DMS114 treated with DMSO at 0.1 percent for 48 hours (cell line): ENCODE measurements at regions not wholly inside any gene's neighbourhood (a gene's known extent, or its start where the extent isn't known, plus 50 kb on each side); places are given as distances from the start of the nearest gene placed in this dataset.

Experiments
- DNase-seq: peaks from one replicate; lab custom pipeline; 2025; ENCODE audit not compliant: unreplicated experiment; lab: John Stamatoyannopoulos, UW

- no peak for DNase-seq
Observed at GRCh38 chr3:77859156-77859555, 819.3 kb downstream of the ROBO2 start.

GRCh38 chr3:77868725-77869124 is 828.8 kb downstream of the ROBO2 start:
- DNase-seq: no peak

DNA sequence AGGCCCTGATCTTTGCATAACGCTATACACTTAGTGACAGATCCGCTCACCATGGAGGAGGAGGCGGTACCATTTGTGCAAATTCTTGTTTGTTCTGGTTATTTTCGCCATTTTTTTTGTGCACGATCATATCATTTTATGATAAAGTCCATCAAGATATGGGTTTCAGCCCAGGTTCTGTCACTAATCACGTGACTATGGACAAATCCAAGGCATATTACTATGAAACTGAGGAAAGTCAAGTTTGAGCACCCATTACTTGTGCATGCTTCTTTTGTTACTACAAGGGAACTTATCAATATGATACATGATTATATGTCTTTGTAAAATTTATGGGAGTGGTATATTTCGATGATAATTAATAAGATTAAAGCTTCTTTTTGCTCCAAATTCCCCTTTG is 829.5 kb downstream of the ROBO2 start:
- DNase-seq: no peak

DNA sequence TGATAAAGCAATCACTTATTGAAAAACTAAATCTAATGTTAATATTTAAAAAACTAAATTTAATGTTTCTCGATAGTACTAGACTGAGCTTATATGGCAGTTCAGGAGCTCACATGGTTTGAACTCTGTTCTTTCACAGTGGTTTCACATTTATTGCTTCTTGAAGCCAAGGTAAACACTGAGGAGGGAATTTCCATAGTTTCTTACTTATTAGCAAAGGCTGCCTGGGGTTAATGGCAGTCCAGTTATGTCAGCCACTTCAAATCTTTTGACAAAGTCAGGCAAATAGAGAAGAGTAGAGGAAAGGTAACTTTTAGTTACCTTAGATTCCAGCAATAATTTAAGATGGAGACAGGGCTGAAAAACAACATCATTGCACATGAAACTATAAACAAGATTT is 831.5 kb downstream of the ROBO2 start:
- DNase-seq: no peak

DNA sequence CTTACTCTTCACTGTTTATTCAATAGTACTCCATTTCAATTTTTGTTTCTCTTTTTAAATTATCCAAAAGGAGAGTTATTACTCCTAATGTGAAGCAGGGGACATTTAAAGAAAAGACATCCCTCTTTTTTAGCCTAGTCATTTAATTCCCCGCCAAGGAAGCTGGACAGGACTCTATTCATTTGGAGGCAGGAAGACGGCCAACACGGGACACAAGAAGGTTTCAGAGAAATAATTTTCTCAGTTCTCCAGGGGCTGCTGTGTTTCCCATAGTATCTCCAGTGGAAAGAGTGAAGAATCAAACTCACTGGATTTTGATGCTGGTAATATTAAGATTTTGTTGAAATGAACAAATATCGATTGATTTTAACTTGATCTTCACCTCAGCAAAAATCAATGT is 833.7 kb downstream of the ROBO2 start:
- DNase-seq: no peak

DNA sequence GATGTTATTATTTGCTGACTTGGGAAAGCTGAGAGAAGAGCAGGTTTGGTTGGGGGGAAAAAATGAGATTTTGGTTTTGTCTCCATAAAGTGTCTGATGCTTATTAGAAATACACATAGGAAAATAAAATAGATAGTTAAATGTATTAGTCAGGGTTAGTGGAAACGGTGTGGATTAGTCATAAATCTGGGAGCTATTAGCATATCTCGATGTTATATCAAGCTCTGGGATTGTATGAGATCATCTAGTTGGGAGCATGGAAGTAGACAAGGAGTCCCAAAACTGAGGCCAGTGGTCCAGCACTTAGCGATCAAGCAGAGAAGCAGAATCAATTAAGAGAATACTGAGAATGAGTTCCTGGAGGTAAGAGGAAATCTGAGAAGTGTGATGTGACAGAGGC is 845.5 kb downstream of the ROBO2 start:
- DNase-seq: no peak

GRCh38 chr3:77887611-77888010 is 847.7 kb downstream of the ROBO2 start:
- DNase-seq: no peak

DNA sequence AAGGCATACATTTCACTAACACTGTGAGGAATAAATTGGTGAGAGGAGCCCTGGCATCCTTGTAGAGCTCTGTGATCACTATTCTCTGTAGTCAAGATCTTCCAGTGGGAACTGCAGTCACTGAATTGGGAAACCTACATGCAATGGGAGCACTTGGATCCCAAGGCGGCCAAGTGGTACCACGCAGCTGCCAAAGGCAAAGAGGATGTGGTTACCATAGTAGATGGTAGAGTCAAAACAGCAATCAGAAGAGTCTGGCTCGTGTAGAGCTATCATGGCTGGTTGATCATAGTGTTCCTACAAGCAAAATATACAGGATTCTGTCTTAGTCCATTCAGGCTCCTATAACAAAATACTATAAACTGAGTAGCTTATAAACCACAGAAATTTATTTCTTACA is 849.7 kb downstream of the ROBO2 start:
- no peak for DNase-seq

GRCh38 chr3:77898621-77899020 is 858.7 kb downstream of the ROBO2 start:
- DNase-seq: no peak

- no peak for DNase-seq
Observed at GRCh38 chr3:77902675-77903074, 862.8 kb downstream of the ROBO2 start.

DNA sequence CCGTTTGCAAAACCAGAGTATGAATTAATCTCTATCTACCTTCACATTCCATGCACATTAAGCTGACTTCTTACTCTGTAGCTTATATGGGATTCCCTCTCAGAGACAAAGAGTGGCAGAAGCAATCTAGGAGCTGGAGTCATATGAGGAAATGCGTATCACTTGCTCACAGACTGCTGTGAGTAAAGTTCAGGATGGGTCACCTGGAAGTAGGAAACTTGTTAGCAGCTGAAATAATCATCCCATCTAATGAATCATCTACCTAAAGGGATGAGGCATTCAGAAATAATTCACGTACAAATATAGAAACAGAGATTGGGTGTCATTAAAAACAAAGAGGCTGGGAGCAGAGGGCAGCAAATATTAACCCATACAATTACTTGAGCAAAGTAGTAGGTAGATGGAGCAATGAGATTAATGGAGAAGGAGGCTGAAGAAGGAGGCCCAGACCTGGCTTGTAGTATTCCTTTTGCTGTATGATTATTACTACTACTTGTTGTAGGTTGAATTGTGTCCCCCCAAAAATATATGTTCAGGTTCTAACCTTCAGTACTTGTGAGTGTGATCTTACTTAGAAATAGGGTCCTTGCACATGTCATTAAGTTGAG is 866.3 kb downstream of the ROBO2 start:
- DNase-seq: no peak

DNA sequence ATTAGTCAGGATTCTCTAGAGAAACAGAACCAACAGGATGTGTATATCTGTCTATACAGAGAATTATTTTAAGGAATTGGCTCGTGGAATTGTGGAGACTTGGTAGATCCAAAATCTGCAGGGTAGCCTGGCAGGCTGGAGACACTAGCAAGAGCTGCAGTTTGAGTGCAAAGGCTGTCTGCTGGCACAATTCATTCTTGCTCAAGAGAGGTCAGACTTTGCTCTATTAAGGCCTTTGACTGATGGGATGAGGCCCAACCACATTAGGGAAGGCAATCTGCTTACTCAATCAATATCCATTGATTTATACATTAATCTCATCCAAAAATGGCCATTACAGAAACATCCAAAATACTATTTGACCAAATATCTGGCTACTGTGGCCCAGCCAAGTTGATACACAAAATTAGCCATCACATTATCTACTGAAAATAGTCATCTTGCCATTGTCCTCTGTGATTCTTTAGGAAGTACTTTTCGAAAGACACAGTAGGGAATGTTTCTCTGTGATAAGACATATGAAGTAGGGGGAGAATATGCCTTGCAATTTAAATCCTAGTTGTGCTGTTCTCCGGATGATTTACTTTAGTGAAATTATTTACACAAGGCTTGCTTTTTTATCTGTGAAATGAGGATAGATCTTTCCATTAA is 873.8 kb downstream of the ROBO2 start:
- no peak for DNase-seq

DNA sequence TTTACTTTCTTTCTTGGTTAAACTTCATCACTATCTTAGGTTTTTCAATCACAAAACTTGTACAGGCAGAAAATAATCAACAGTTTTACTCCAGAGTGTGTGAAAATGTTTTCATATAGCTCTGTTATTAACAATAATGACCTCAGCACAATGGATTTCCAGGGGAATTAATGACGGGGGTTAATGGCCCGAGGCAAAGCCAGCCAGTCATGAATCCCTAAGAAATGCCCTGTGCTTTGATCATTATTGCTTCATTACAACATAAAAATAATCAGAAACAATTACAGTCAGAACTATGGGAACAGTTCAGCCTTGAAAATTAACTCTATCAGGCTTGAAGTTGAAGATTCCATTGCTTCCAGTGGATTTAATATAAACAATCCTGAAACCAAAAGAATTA is 875.4 kb downstream of the ROBO2 start:
- DNase-seq: no peak

DNA sequence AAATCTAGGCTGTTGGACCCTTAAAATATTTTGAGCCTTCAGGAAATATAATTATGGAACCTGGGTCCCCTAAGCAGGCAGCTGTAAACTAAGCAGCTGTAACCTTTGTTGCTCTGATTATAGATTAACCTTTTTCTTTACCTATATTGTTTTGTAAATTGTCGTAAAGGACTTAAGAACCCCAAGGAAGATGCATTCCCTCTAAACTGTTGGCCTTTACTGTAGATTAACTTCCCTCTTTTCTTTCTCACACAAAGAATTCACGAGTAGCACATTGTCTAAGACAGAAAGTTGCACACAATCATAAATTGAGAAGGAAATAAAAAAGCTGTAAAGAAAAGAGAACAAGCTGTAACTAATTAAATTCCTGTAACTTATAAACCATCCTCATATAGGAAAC is 877.3 kb downstream of the ROBO2 start:
- DNase-seq: no peak

GRCh38 chr3:77919244-77919643 is 879.3 kb downstream of the ROBO2 start:
- no peak for DNase-seq

GRCh38 chr3:77931255-77932009 is 891.5 kb downstream of the ROBO2 start:
- DNase-seq: no peak

DNA sequence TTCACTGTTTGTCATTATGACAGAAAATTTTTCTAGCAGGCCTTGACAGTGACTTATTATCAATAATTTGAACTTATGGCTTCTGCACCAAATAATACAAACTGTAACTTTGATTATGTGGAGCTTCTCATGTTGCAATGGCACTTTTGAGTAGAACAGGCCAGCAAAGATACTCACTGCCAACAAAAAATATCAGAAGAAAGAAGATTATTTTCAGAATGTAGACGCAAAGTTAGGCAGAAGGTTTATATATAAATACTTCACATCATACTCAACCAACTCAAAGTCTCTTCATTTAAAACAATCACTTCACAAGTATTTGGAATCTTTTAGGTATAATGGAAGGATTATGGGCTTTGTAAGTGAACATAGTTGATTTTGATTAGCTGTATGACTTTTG is 893.0 kb downstream of the ROBO2 start:
- no peak for DNase-seq

- DNase-seq: no peak
Observed at GRCh38 chr3:77933926-77934325, 894.0 kb downstream of the ROBO2 start.

DNA sequence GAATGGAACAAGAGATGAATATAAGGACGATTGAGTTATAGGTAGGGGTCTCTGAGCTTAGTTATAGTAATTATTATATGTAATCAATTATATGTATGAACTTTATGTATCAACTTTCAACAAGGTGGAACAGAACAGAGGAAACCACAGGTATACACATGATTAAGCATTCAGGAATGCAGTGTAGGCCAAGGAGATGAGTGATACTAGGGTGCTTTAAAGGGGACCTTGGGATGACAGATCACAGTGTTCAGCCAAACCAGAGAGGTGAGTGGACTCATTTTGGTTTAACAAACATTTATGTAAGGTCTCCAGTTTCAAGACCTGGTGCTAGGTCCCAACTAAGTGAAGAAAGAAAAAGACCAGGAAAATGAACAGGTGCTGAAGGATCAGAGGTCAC is 895.5 kb downstream of the ROBO2 start:
- DNase-seq: no peak

DNA sequence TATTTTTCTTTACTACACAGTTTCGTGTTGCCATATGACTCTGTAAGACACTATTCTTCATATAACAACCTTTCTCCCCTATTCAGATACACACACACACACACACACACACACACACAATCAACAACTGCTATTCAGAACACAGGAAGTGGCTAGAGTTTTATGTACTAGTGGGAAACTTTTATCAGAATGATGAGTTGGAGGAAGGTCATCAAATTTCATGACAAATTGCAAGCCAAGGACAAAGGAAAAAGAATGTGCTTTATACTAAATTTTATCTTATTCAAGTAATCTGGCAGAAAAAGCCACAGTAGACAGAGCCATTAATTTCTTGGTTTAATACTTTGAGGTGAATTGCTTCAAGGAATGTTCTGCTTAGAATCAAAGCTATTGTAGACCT is 899.8 kb downstream of the ROBO2 start:
- DNase-seq: no peak

DNA sequence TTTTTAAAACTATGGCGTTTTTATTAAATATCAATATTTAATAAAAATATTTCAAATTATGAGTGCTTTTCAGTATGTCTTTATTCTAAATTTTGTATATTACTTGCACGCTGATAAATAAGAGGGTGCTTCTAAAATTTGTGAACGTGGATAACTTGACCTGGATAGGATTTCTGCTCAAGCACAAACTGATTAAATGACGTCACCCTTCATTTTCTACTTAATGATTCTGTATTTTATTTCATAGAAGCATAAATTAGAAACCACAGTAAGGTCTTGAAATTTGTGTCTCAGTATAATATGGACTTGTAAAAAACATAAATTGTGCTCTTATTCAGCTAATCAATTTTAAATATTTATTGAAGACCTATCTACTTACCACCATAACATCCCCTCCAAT is 903.7 kb downstream of the ROBO2 start:
- no peak for DNase-seq

GRCh38 chr3:77945320-77945719 is 905.4 kb downstream of the ROBO2 start:
- no peak for DNase-seq

DNA sequence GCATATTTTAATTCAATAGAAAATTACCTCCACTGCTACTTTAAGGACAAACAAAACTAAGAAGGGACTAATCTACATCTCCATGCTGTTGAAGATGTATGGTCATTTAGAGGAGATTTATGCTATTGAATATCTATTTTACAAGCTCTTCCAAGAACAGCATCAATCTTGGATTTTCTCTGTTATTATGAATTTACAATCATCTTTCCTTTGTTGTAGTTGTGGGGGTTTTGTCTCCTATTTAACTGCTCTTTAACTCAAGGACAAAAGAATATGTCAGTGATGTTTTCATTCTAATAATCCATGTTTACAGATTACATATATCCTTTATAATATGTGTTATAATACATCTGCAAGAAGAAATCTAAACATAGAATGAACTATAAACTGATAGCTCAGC is 907.8 kb downstream of the ROBO2 start:
- DNase-seq: no peak
